ENCODE measurements at regions not wholly inside any gene's neighbourhood (a gene's known extent, or its start where the extent isn't known, plus 50 kb on each side); places are given as distances from the start of the nearest gene placed in this dataset.

DNA sequence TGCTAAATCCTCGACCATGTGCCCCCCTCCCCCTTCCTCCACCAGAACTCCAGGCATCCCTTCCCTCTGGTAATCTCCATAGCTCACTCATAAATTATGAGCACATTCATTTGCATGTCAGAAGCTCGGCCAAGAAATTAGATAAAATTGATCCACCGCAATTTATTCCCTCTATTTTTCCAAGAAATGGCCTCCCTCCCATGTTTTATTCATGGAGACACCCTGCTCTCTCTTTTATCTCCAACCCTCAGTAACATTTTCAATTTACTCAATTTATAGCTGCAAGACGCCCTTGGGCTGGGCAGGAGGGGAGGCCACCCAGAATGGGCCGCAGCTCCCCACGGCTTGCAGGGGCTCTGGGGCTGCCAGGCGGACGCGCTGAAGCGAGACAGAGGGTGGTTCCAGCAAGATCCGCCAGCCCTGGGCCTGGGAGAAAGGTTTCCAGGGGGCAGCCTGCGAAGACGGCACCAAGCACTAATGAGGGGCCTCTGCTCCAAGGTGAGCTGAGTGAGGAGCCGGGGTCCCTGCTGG, 54.7 kb upstream of the ZNF423 start:
- DNase-seq, result no peak

DNA sequence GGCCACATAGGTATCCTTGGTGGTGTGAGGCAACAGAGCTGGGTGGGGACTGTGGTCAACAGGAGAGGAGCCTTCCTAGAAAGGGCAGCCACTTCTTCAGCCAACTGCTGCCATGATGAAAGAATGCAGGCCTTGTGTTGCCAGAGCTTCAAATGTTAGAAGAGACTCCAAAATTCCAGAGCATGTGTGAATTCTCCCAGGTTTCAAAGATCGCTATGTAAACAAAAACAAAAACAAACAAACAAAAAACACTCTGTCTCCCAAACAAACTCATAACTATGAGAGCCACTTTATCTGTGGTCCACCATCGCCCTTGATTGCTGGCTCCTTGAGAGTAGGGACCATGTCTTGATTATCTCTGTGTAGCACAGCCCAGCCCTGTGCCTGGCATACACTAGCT, 55.5 kb upstream of the ZNF423 start:
- DNase-seq, result no peak

DNA sequence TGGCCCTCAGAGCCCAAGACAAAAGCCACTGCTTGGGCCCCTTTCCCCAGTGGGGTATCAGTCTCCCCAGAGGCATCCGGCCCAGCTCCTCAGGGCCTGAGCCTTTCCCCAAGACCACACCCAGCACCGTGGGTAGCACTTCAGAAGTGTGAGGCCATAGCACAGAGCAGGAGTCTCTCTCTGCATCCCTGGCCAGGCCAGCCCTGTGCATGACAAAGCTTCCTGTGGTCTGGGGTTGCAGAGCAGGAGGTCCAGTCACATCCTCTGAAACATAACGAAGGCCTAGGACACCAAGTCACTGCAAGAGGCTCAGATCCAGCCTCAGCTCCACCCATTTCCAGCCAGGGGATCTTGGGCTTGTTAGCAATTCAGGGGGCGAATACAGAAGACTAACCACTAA, 56.8 kb upstream of the ZNF423 start:
- DNase-seq, result no peak

DNA sequence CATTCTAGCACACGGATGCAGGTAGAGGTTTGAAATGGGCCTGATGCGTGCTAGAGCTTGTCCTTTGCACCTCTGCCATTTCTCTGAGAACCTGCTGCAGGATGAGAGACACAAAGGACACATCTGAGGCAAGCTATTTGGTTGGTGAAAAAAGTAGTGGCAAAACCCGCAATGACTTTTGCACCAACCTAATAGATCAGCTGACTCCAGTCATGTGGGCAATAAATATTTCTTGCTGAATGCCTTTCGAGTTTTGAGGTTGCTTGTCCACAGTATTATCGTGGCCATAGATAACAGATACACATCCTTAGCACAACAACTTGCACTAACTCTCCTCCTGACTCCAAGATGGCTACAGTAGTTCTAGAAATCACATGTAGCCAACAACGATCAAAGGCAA, 57.8 kb upstream of the ZNF423 start:
- no peak for DNase-seq

DNA sequence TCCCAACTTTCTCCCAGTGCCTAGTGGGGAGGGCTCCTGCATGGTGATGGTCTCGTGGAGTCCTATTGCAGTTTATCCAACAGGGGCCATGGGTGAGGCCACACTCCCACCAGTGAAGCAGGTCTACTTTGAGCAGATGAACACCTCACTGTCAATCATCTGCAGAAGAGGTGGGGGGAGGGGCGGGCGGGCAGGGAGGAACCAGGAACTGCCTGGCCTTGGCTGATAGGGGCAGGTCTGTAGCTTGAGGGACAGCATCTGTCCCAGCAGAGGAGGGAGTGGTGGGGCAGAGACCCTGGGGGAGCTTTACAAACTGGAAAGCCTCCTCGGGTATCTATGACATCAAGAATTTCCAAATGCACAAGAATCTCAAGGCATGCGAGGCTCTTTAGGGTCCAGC, 58.7 kb upstream of the ZNF423 start:
- peak; percentile 7 for DNase-seq

DNA sequence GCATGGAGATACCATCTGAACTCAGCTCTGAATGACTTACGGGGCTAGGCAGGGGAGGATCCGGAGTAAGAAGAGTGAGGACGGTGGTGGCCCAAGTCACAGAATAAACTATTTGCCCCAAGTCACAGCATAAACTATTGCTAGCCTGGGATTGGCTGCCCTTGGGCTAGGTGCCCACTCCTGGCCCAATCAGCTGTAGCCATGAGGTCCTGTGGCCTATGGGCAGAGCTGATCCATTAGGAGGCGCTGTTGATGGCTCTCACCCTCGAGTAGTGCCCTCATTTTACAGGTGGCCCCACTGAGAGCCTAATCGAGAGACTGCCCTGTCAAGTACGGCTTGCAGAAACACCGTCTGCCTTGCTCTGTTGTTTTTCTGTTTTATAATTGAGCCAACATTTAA, 62.3 kb upstream of the ZNF423 start:
- DNase-seq, result no peak

DNA sequence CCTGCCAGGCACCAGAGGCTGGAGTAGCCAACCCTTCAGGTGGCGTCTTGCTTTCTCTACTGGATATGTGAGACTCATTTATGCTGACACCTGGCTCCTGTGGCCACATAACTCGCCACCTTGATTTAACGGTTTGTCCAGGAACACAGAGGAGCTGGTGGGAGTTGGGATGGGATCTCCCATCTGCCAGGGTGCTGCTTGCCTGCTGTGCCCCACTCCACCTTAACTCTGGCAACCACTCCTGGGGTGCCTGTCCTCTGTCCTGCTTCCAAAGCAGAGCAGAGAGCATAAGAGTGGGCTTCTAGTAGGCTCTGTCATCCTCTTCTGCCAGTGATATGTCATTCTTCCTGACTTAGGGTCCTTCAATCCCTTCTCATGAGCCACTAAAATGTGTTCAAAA, 63.4 kb upstream of the ZNF423 start:
- no peak for DNase-seq

DNA sequence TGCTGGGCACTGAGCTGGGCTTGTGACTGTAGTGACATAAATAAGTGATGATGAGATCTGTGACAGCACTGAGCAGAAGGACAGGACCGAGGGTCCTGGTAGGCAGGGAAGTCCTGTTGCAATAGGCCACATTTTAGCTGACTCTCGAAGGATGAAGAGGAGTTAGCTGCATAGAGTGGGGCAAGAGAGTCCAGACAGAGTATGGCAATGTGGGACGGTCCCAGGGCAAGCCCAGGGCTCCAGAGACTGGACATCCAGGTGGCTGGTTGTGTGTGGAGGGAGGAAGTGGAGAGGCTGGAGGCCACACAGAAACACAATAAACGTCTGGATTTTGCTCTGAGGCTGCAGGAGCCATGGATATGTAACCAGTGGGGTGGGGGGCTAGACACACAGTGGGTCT, 64.5 kb upstream of the ZNF423 start:
- DNase-seq, result no peak

DNA sequence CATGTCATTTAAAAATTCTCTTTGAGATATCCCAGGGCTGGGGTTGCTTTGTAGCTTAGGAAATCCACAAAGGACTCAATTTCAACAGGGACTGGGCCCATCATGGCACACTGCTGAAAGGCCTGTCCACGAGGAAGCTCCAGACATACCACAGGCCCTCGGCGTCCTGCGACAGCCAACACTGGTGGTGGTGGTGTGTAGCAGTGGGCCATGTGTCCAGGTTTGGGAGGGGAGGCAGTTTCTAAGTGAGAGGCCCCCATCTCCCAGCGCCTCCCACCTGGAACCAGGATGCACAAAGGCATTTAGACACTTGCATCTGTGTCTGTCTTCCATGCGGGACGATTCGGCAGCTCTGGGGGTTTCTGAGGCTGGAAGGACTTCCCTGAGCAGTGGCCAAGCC, 65.2 kb upstream of the ZNF423 start:
- no peak for DNase-seq

DNA sequence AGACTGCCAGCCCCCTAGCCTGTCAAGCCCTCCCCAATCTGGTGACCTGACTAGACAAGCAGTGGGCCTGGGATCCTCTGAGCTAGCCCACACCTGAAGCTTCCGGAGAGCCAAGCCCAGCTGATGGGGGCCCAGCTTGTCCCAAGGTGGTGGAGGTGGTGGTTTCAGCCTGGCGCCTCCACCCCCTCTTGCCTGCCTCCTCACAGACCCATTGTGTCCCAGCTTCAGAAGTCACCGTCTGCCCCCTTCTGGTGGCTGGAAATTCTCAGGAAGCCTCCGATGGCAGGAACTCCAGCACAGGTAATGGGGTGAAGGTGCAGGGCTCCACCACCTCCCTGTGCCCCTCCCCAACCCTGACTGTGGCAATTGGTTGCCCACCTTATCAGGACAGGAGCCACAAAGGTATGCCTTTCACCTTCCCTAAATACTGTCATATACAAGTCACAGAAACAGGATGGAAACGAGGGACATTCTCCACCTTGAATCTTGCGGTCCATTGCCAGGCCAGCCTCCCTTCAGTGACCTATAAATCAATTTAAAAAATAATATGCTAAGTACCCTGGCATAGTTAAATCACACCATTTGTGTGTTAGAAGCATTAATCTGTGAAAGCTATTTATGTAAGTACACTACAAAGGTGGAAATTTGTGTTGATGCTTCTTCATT, 66.0 kb upstream of the ZNF423 start:
- DNase-seq, result peak; percentile 37

DNA sequence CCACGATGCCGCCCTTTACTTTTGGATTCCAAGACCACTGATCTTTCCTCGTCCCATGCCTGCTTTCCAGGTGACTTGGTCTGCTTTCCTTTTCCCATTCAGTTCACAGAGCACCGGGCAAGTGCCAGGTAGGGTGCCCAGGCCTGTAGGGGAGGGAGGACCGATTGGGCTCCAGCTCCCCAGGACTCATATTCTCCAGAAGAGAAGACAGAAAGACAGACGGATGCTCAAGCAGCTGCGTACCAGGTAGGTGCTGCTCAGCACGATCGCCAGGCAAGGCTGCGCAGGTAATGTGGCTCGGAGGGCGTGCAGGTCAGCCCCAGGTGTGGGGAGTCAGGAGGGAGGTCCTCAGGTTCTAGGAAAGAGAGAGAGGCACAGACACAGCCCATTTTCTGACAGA, 67.5 kb upstream of the ZNF423 start:
- DNase-seq, result no peak

DNA sequence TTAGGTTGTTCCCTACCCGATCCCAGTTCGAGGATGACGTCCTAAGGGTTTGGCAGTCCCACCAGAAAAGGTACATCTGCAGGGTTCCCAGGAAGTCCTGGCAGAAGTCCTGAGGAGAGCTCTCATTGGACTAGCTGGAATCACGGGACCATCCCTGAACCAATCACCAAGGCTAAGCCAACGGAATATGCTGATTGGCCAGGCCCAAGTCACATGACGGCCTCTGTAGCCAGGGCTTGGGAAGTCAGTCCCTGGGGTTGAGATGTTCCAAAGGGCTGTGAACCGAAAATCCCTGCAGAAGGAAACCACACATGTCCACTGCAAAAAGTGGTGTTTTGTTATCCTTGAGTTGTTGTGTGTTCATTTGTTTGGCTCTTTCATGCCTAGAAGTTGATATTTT, 68.2 kb upstream of the ZNF423 start:
- no peak for DNase-seq

DNA sequence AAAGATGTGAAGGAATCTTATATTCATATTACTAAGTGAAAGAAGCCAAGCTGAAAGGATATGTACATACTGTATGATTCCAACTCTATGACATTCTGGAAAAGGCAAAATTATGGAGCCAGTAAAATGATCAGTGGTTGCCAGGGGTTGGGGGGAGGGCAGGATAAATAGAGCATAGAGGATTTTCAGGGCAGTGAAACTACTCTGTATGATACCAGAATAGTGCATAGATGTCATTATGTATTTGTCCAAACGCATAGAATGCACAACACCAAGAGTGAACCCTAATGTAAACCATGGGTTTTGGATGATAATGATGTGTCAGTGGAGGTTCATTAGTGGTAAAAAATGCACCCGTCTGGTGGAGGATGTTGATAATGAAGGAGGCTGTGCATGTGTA, 71.0 kb upstream of the ZNF423 start:
- DNase-seq, result no peak

DNA sequence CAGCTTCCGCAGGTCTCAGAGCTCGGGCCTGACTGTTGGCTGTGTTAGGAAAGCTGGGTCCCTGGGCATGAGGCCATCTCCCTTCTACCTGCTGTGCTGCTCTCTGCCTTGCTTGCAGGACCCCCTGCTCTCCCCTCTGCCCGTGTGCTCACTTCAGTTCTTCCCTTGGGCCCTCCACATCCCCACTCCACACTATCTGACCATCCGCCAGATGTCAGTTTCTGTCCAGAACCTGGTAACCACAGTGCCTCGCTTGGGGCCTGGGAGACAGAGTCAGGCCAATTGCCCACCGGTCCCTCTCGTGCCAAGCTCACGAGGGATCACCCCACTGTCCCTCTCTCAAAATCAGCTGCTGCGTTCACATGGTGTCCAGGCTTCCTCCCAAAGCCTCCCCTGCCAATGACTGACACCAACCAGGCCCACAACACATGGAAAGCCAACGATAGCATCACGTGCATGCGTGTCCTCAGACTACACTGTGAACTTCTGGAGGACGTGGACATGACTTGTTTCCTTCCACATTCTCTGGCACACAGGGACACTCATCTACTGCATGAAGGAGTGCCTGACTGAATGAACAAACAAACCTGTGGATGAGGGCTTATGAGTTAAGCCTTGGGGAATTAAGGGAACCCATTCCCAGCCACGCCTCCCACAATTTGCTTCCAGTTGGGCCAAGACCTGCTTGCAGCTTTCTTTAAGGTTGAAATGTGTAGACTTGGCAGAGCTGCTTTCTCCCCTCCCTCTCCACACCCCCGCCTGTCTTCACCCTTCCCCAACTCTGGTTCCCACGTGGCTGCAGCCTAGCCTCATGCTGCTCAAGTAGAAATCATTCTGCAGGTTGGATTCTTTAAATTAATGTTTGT, 72.5 kb upstream of the ZNF423 start:
- no peak for DNase-seq

DNA sequence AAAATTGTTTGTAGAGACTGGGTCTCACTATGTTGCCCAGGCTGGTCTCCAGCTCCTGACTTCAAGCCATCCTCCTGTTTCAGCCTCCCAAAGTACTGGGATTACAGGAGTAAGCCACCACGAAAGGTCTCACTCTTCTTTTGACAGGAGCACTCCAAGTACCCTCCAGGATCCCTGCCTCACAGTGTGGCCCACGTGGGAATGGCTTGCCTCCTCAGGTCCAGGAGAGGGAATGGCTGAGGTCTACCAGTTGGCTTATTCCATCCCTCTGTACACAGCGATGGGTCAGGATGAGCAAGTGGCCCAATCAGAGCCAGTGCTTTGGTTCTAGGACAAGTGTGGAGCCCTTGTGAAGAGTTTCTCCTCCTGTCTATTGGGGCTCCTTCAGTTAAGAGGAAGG, 73.7 kb upstream of the ZNF423 start:
- no peak for DNase-seq

DNA sequence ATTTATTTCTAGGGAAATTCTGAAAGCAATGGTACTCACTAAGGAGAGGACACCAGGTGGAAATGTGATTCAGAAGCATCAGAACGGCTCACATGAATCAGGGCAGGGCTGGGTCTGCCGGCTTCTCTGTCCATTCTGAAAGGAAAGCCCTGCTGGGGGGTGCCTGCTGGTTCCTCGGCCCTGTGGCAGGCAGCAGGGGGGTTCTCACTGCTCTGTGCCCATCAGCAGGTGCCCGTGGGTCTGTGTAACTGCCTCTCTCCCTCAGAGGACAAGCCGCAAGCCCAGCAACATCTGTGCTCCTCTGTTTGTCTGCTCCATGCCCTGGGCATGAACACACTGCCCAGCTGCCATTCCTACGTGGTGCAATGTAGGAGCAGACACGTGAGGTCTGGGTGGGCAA, 74.9 kb upstream of the ZNF423 start:
- DNase-seq, result no peak

DNA sequence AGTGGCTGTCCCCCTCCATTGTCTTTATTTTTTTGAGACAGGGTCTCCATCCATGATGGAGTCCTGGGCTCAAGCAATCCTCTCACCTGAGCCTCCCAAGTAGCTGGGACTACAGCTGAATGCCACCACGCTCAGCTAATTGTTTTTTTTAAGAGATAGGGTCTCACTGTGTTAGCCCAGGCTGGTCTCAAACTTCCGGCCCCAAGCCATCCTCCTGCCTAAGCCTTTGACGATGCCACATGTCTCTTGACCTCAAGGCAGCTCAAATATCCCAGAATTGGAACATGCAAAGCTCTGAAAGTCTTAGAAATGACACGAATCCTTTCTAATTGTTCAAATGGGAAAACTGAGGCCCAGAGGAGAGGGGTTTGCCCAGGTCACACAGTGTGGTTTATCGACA, 75.4 kb upstream of the ZNF423 start:
- no peak for DNase-seq

DNA sequence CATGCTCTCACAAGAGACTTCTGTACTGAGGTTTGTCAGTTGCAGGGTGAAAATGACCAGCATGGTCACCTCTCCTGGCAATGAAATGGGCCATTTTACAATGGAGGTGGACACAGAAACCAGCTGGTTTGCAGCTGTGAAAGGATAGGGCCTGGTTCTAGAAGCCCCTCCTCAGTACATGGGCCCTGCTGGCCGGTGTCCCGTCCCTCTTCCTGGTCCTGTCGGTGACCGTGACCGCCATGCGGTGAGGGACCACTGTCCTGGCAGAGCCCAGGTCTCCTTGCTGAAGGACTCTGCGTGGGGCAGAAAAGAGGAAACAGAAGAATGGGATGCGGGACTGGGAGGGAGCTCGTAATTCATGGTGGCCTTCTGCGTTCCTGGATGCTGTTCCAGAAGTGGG, 76.0 kb upstream of the ZNF423 start:
- DNase-seq, result no peak

DNA sequence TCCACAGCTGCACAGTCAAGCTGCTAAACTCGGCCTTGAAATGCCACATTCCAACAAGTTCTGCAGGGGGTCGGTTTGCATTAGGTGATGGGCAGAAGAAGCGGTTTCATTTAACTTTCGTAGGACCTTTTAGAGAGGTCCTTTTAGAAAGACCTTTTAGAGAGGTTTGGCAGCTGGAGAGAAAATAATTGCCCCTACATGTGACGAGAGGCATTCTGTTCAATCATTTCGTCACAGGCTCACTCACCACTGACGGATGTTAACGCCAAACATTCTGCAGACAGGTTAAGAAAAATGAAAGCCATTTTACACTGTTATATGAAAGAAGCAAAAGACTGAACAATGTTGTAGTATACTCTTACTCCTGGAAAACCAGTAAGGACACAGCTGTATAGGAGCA, 76.5 kb upstream of the ZNF423 start:
- no peak for DNase-seq

DNA sequence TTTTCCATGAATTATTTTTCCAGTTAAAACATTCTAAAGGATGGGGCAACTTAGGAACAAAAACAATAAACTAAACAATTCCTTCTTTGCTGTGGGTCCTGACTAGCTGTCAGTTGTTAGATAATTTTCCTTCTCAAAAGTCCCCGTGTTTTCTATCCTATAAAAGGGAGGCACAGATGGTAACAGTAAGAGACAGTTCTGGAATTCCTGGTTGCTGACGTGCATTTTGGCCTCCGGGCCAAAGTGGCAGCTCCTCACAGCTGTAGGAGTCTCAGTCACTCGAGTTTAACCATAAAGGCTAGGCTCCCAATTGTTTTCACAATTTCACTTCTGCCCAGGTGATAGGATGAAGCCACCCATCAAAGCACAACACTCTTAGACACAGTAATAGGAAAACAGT, 77.0 kb upstream of the ZNF423 start:
- DNase-seq, result no peak

DNA sequence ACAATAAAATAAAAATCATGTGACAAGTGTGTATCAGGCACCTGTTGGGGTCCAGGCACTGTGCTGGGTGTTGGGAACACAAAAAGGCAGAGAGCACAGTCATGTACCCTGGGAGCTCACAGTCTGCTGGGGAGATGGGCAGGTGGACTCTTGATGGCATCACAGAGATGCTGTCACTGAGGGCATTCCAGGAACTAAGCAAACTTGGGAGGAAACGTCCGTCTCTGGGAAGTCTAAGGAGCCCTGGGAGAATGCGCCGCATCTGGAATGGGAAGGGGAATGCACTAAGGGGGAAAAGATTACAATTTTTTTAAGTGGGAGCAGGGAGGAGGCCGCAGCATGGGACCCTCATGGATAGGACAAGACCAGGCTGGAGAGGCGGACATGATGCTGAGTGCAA, 80.9 kb upstream of the ZNF423 start:
- no peak for DNase-seq

DNA sequence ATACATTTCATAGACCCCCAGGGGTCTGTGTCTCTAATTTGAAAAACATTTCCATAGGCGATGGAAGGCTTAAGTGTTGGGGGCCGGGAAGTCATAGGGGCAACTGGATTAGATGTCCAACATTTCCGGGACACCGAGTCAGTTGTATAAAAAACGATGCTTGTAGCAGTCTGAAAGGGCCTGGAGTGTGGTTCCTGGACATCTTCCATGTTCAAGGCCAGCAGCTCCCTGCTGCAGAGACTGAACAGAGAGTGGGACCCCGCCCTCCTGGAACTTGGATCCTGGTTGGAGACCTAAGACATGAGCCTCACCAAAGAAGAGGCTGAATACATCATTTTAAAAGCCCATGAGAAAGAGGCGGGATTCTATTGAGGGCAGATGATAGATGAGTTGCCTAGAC, 82.0 kb upstream of the ZNF423 start:
- DNase-seq, result no peak

DNA sequence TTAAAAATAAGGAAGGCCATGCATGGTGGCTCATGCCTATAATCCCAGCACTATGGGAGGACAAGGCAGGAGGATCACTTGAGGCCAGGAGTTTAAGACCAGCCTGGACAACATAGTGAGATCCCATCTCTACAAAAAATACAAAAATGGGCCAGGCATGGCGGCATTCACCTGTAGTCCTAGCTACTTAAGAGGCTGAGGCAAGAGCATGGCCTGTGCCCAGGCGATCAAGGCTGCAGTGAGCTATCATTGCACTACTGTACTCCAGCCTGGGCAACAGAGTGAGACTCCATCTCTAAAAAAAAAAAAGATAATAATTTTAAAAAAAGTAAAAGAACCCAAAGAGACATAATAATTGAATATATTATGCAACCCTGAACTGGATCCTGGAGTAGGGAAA, 83.6 kb upstream of the ZNF423 start:
- DNase-seq, result no peak

DNA sequence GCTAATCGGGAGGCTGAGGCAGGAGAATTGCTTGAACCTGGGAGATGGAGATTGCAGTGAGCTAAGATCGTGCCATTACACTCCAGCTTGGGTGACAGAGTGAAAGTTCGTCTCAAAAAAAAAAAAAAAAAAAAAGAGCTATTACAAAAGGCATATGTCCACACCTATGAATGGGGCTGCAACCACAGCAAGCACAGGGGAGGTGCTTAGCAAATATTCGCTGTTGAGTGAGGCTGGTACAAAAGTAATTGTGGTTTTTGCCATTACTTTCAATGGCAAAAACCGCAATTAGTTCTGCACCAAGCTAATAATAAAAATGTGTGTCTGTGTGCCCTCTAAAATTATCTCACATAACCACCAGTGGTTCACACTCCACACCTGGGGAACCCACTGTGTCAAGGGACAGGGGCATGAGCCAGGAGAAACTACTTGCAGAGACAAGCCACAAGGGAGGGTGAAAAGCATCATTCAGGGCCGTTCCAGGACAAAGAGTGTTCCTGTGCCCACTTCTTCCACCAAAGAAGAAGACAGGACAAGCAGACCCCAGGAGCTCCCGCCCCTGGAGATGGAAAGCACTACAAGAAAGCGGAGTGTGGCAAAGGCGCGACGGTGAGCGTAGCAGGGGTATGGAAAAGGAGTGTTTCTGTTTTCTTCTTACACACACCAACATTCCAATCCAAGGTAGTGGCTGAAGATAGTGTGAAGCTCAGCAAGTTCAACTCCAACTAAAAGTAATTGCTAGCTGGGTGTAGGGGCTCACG, 84.4 kb upstream of the CNEP1R1 start:
- no peak for DNase-seq
